ENCODE measurements at regions not wholly inside any gene's neighbourhood (a gene's known extent, or its start where the extent isn't known, plus 50 kb on each side); places are given as distances from the start of the nearest gene placed in this dataset.

DNA sequence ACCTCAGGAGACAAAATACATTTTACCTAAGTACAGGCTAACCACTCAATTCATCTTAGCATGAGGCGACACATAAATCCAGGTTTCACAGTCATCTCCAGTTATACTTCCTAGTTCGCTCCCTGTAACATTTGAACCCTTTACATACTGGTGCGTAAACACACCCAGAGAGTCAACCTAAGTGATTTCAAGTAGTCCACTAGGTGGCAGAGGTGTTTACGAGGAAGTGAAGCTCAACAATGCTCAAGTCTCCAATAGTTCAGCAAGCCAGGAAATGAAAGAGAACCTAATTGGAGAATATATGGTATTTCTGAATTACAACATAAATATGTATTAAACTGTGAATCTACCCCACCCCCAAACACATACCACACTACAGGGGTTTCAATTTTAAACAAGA lies 76.3 kb upstream of the ABCB5 start:
- Histone ChIP-seq H2AFZ (ENCODE audit: low read length) (no peak overlapping the region), H3K79me1 (ENCODE audit: low read depth, low read length) (no peaks in the 10 kb centered on the region), H3K27ac (ENCODE audit: low read depth, low read length) (no peak overlapping the region), H3K79me2 (ENCODE audit: control insufficient read depth in 1 of 2, insufficient read depth in 2 of 2, low read length in 2 of 2) (no peaks in the 10 kb centered on the region), H4K8ac (ENCODE audit: extremely low read depth, insufficient read depth, low read length) (no peak overlapping the region), H3K9ac (replicated peaks in 1 of 4; ENCODE audit: extremely low read depth in 1 of 4, low read depth in 3 of 4, low read length in 3 of 4) (no peak overlapping the region), H4K5ac (ENCODE audit: insufficient read length, low read depth, low read length) (no peak overlapping the region), H3K56ac (replicated peaks; ENCODE audit: insufficient read length, low read depth, low read length) (no peak overlapping the region), H3K4me2 (ENCODE audit: insufficient read depth in 1 of 2, low read depth in 2 of 2, low read length in 2 of 2) (no peak overlapping the region), H2BK5ac (ENCODE audit: low read depth, low read length) (no peak overlapping the region), H3K4ac (replicated peaks; ENCODE audit: insufficient read length, low read depth, low read length) (no peak overlapping the region), H2BK20ac (ENCODE audit: low read length) (no peak overlapping the region), H2BK12ac (ENCODE audit: low read depth, low read length) (no peak overlapping the region), H3K18ac (ENCODE audit: extremely low read depth, low read length) (no peak overlapping the region), H3K4me1 (replicated peaks in 1 of 4; ENCODE audit: control insufficient read depth in 3 of 4, insufficient read depth in 4 of 4, low read length in 3 of 4) (no peaks in the 10 kb centered on the region), H3K9me3 (ENCODE audit: insufficient read depth in 2 of 2, low read depth in 1 of 2, low read length in 1 of 2) (no peaks in the 10 kb centered on the region), H3K23ac (ENCODE audit: insufficient read length) (no peak overlapping the region), H2BK15ac (ENCODE audit: low read length) (no peak overlapping the region), H3K27me3 (replicated peaks in 1 of 4; ENCODE audit: control insufficient read depth in 3 of 4, extremely low read depth in 1 of 4, insufficient read depth in 3 of 4, low read length in 3 of 4) (no peaks in the 10 kb centered on the region), H2AK5ac (ENCODE audit: low read depth, low read length) (no peak overlapping the region), H3K4me3 (ENCODE audit: extremely low read depth in 1 of 4, insufficient read depth in 2 of 4, low read depth in 3 of 4, low read length in 4 of 4) (no peak overlapping the region), H2BK120ac (replicated peaks; ENCODE audit: low read depth, low read length) (no peak overlapping the region), H4K91ac (replicated peaks; ENCODE audit: insufficient read length, low read length) (no peak overlapping the region), H3K23me2 (ENCODE audit: low read depth, low read length) (no peaks in the 10 kb centered on the region), H3K36me3 (ENCODE audit: control insufficient read depth in 2 of 4, insufficient read depth in 4 of 4, low read length in 3 of 4) (no peaks in the 10 kb centered on the region), H4K20me1 (replicated peaks in 1 of 2; ENCODE audit: control insufficient read depth in 1 of 2, insufficient read depth in 2 of 2, low read length in 2 of 2) (no peaks in the 10 kb centered on the region), H3K14ac (ENCODE audit: insufficient read length) (no peak overlapping the region)
- DNase-seq (ENCODE audit: low read depth in 1 of 2, low spot score in 2 of 2) (no peak), FAIRE-seq (peak; percentile 98)
- ChIA-PET POLR2A (ENCODE audit: partially characterized antibody) (no interaction called here), CTCF (ENCODE audit: partially characterized antibody) (interaction anchor here (0.6 to 3.7 kb wide), 22 partner anchors 10 to 822 kb away, joined by 3 to 16 read pairs (median 4); no protein-coding TSS in a partner anchor)
- WGBS, 2 experiments (ENCODE audit: extremely low coverage in 1 of 2, insufficient coverage in 1 of 2, insufficient read length in 1 of 2, insufficient replicate concordance in 2 of 2, low coverage in 1 of 2, low lambda C conversion rate in 2 of 2, missing lambda C conversion rate in 1 of 2): 74% methylated on average over 4 of the region's 4 CpGs; no CpG with 5 or more reads in 1 of the 2 experiments
- TF ChIP-seq BRCA1 (IDR thresholded peaks at IDR 0.05; ENCODE audit: low read depth, low read length) (no peak), RAD21 (IDR thresholded peaks at IDR 0.05 in 1 of 2, conservative IDR thresholded peaks at IDR 0.05 in 1 of 2; ENCODE audit: low read depth in 2 of 2, low read length in 2 of 2) (peak; percentile 63 to 72), RNF2 (IDR thresholded peaks at IDR 0.05; ENCODE audit: borderline replicate concordance, low read depth, low read length, missing control alignments, poor library complexity, severe bottlenecking) (no peak), CTCF (IDR thresholded peaks at IDR 0.05; ENCODE audit: control extremely low read depth in 1 of 3, insufficient read depth in 1 of 3, low read depth in 1 of 3, low read length in 3 of 3) (peak in 2 of 3 experiments; percentile 59 to 77; a peak in 3 of 4 replicates), EZH2 (IDR thresholded peaks at IDR 0.05; ENCODE audit: low read depth, low read length, severe bottlenecking) (no peak), SUZ12 (IDR thresholded peaks at IDR 0.05; ENCODE audit: low read length) (no peak), POLR2AphosphoS5 (IDR thresholded peaks at IDR 0.05; ENCODE audit: low read depth, low read length) (no peak)

Measured in H1 (cell line).